Mammary epithelial cell (primary cell): ENCODE measurements at regions not wholly inside any gene's neighbourhood (a gene's known extent, or its start where the extent isn't known, plus 50 kb on each side); places are given as distances from the start of the nearest gene placed in this dataset.

ENCODE experiments used
- EZH2 ChIP-seq: IDR thresholded peaks from 2 replicates; pipeline ENCODE4 v1.6.1; 2012; ENCODE audit warnings: low read length, inconsistent platforms, borderline replicate concordance
- TF ChIP-seq, protein P1 (sequence below), 2 donors: IDR thresholded peaks in 1 of 2; conservative IDR thresholded peaks in 1 of 2; 2 replicates each; pipeline ENCODE4 v1.5.1; 2011 to 2012; ENCODE audit warnings: inconsistent platforms in 2 of 2, low read length in 2 of 2, mild to moderate bottlenecking in 2 of 2, control low read depth in 1 of 2, low read depth in 1 of 2; ENCODE audit not compliant: insufficient read depth in 1 of 2; ENCODE audit errors: extremely low read depth in 1 of 2

DNA sequence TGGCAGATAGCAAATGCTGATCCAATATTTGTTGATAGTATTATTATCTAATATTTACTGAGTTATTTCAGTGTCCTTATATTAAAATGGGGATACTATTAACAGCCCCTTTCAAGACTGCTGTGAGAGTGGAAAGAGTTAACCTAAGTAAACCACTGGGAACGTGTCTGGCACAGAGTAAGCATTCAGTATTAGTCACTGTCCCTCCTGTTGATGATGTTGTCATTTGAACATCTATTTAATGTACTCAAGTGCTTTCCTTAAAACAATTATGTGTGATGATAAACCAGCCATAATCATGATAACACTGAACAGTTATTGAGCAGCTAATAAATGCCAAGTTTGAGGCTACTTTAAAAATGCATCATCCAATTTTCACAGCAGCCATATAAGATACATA, 135.7 kb upstream of the XYLT1 start:
- TF ChIP-seq, protein P1, sequence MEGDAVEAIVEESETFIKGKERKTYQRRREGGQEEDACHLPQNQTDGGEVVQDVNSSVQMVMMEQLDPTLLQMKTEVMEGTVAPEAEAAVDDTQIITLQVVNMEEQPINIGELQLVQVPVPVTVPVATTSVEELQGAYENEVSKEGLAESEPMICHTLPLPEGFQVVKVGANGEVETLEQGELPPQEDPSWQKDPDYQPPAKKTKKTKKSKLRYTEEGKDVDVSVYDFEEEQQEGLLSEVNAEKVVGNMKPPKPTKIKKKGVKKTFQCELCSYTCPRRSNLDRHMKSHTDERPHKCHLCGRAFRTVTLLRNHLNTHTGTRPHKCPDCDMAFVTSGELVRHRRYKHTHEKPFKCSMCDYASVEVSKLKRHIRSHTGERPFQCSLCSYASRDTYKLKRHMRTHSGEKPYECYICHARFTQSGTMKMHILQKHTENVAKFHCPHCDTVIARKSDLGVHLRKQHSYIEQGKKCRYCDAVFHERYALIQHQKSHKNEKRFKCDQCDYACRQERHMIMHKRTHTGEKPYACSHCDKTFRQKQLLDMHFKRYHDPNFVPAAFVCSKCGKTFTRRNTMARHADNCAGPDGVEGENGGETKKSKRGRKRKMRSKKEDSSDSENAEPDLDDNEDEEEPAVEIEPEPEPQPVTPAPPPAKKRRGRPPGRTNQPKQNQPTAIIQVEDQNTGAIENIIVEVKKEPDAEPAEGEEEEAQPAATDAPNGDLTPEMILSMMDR (conservative IDR thresholded peaks at IDR 0.05 in 1 of 2, IDR thresholded peaks at IDR 0.05 in 1 of 2; ENCODE audit: extremely low read depth in 1 of 2, insufficient read depth in 1 of 2, low read depth in 1 of 2, low read length in 2 of 2): no peak
- TF ChIP-seq EZH2: no peak
